ENCODE measurements at regions not wholly inside any gene's neighbourhood (a gene's known extent, or its start where the extent isn't known, plus 50 kb on each side); places are given as distances from the start of the nearest gene placed in this dataset.

- TF ChIP-seq CTCF (conservative IDR thresholded peaks at IDR 0.05) (no peak), ZFX (IDR thresholded peaks at IDR 0.05) (no peak)
Measured at GRCh38 chr11:45430361-45430760, 144.2 kb upstream of the SYT13 start.

Data from C4-2B (cell line).